OCI-LY3 (cell line): ENCODE measurements at regions not wholly inside any gene's neighbourhood (a gene's known extent, or its start where the extent isn't known, plus 50 kb on each side); places are given as distances from the start of the nearest gene placed in this dataset.

ENCODE experiments used
- H2AFZ ChIP-seq: fragments of 200-600, 300-600 bp; shearing (Covaris generic); 2 replicates; pipeline ENCODE4 v1.6.0; 2014; ENCODE audit warnings: antibody characterized with exemption, low read depth, low read length
- H3K27ac ChIP-seq: fragments of 200-600, 300-600 bp; sonication (generic); 2 replicates; pipeline ENCODE4 v1.5.1; 2014; ENCODE audit warnings: mild to moderate bottlenecking, low read length, moderate library complexity, mixed read lengths
- H3K27me3 ChIP-seq: fragments of 200-600, 300-600 bp; sonication (generic); 2 replicates; pipeline ENCODE4 v1.6.1; 2014; ENCODE audit warnings: low read depth, low read length, mixed read lengths
- H3K36me3 ChIP-seq: fragments of 200-600, 300-600 bp; sonication (generic); replicated peaks from 2 replicates; pipeline ENCODE3; 2014; ENCODE audit warnings: low read depth, low read length, mixed read lengths
- H3K4me1 ChIP-seq: fragments of 300-600, 200-600 bp; sonication (generic); 2 replicates; pipeline ENCODE4 v1.6.1; 2014; ENCODE audit warnings: low read length, mixed read lengths
- H3K4me2 ChIP-seq: fragments of 200-600, 300-600 bp; sonication (generic); 2 replicates; pipeline ENCODE4 v1.6.1; 2014; ENCODE audit warnings: low read length, mixed read lengths
- H3K4me3 ChIP-seq: fragments of 300-600, 200-600 bp; sonication (generic); 2 replicates; pipeline ENCODE4 v1.5.1; 2014; ENCODE audit warnings: antibody characterized with exemption, mild to moderate bottlenecking, low read length, moderate library complexity
- H3K79me2 ChIP-seq: fragments of 300-600, 200-600 bp; shearing (Covaris generic); 2 replicates; pipeline ENCODE4 v1.6.1; 2014; ENCODE audit warnings: mild to moderate bottlenecking, low read length, mixed read lengths
- H3K9ac ChIP-seq: fragments of 300-600, 200-600 bp; shearing (Covaris generic); 2 replicates; pipeline ENCODE4 v1.6.0; 2014; ENCODE audit warnings: mild to moderate bottlenecking, low read length, moderate library complexity
- H3K9me3 ChIP-seq: fragments of 200-600, 300-600 bp; shearing (Covaris generic); 2 replicates; pipeline ENCODE4 v1.6.1; 2014; ENCODE audit warnings: low read length, mixed read lengths; ENCODE audit not compliant: insufficient read depth
- H4K20me1 ChIP-seq: fragments of 200-600, 300-600 bp; sonication (generic); 2 replicates; pipeline ENCODE4 v1.6.1; 2016; ENCODE audit warnings: low read length, mixed read lengths; ENCODE audit not compliant: insufficient read depth
- CTCF ChIP-seq: fragments of 200-600, 300-600 bp; sonication (generic); IDR thresholded peaks from 2 replicates; pipeline ENCODE4 v1.5.1; 2014; ENCODE audit warnings: antibody characterized with exemption, low read length, low read depth
- EZH2phosphoT487 ChIP-seq: fragments of 200-600 bp; shearing (Covaris generic); IDR thresholded peaks from 2 replicates; pipeline ENCODE4 v1.6.1; 2018; ENCODE audit warnings: antibody characterized with exemption, mixed run types, low read depth

- no peaks in the 10 kb centered on the region for H3K9me3 ChIP-seq
- H3K36me3 ChIP-seq, result no peaks in the 10 kb centered on the region
- TF ChIP-seq EZH2phosphoT487 (no peak), CTCF (no peak)
Observed at GRCh38 chr13:110054041-110054440, 252.9 kb downstream of the COL4A1 start.

GRCh38 chr13:110047496-110047895, 259.5 kb downstream of the COL4A1 start:
- Histone ChIP-seq H4K20me1 (no peaks in the 10 kb centered on the region), H3K36me3 (no peaks in the 10 kb centered on the region), H2AFZ (no peak overlapping the region), H3K4me1 (no peaks in the 10 kb centered on the region), H3K9me3 (no peaks in the 10 kb centered on the region), H3K9ac (no peak overlapping the region), H3K27ac (no peak overlapping the region), H3K4me3 (no peak overlapping the region), H3K79me2 (no peaks in the 10 kb centered on the region), H3K27me3 (no peaks in the 10 kb centered on the region), H3K4me2 (no peak overlapping the region)
- TF ChIP-seq CTCF (no peak), EZH2phosphoT487 (no peak)

More at GRCh38 chr13:110054041-110054440, 252.9 kb downstream of the COL4A1 start:
- Histone ChIP-seq H3K27ac (no peak overlapping the region), H3K4me1 (no peaks in the 10 kb centered on the region), H3K27me3 (no peaks in the 10 kb centered on the region), H3K9ac (no peak overlapping the region), H3K79me2 (no peaks in the 10 kb centered on the region), H4K20me1 (no peaks in the 10 kb centered on the region), H3K4me2 (no peak overlapping the region), H3K4me3 (no peak overlapping the region), H2AFZ (no peak overlapping the region)

- no peak overlapping the region for H3K4me2 ChIP-seq
- no peak overlapping the region for H3K9ac ChIP-seq
- no peaks in the 10 kb centered on the region for H3K79me2 ChIP-seq
- TF ChIP-seq CTCF (no peak), EZH2phosphoT487 (no peak)
- H2AFZ ChIP-seq, result no peak overlapping the region
- H3K4me1 ChIP-seq, result no peaks in the 10 kb centered on the region
- no peak overlapping the region for H3K27ac ChIP-seq
- no peaks in the 10 kb centered on the region for H4K20me1 ChIP-seq
- no peaks in the 10 kb centered on the region for H3K27me3 ChIP-seq
- no peak overlapping the region for H3K4me3 ChIP-seq
- H3K9me3 ChIP-seq, result no peaks in the 10 kb centered on the region; the same call in 1 of the 2 replicates
- H3K36me3 ChIP-seq, result no peaks in the 10 kb centered on the region
Observed at GRCh38 chr13:110046811-110047210, 260.1 kb downstream of the COL4A1 start.

- no peaks in the 10 kb centered on the region for H3K4me1 ChIP-seq
- no peaks in the 10 kb centered on the region for H3K27me3 ChIP-seq
- H3K4me2 ChIP-seq, result no peak overlapping the region
- no peaks in the 10 kb centered on the region for H3K79me2 ChIP-seq
- H3K36me3 ChIP-seq, result no peaks in the 10 kb centered on the region
- H3K27ac ChIP-seq, result no peak overlapping the region
- no peaks in the 10 kb centered on the region for H4K20me1 ChIP-seq
- TF ChIP-seq CTCF, result no peak
- no peak overlapping the region for H3K4me3 ChIP-seq
- H3K9me3 ChIP-seq, result no peaks in the 10 kb centered on the region; the same call in 1 of the 2 replicates
- no peak overlapping the region for H2AFZ ChIP-seq
- no peak overlapping the region for H3K9ac ChIP-seq
Observed at GRCh38 chr13:110045919-110046318, 259.5 kb upstream of the IRS2 start.
